ENCODE measurements at regions not wholly inside any gene's neighbourhood (a gene's known extent, or its start where the extent isn't known, plus 50 kb on each side); places are given as distances from the start of the nearest gene placed in this dataset.
"Not testable (repeated sequence)": the region's sequence is repeated elsewhere in the genome, so short reads cannot be mapped to it uniquely, and the experiment has no call there.

DNA sequence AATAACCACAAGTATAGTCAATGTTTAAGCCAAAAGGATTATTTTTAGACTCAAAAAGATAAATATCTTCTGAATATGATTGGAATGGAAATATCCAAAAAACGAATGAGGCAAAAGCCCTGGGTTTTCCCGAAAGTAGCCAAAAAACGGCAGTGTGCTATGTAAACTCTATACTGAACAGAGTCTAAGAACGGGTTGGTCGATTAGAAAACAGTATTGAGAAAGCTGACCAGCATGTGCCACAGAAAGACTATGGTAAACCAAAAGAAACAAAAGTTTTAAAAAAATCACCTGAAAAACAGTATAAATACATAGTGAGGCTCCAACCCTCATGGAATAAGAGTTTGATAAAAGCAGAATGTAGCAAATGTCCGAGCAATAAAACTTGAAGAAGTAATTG lies 92.0 kb upstream of the DLGAP1 start:
- TF ChIP-seq, protein P1, sequence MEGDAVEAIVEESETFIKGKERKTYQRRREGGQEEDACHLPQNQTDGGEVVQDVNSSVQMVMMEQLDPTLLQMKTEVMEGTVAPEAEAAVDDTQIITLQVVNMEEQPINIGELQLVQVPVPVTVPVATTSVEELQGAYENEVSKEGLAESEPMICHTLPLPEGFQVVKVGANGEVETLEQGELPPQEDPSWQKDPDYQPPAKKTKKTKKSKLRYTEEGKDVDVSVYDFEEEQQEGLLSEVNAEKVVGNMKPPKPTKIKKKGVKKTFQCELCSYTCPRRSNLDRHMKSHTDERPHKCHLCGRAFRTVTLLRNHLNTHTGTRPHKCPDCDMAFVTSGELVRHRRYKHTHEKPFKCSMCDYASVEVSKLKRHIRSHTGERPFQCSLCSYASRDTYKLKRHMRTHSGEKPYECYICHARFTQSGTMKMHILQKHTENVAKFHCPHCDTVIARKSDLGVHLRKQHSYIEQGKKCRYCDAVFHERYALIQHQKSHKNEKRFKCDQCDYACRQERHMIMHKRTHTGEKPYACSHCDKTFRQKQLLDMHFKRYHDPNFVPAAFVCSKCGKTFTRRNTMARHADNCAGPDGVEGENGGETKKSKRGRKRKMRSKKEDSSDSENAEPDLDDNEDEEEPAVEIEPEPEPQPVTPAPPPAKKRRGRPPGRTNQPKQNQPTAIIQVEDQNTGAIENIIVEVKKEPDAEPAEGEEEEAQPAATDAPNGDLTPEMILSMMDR (IDR thresholded peaks at IDR 0.05; ENCODE audit: extremely low read depth, missing control alignments), result no peak
- no peak for DNase-seq (ENCODE audit: low spot score)

DNA sequence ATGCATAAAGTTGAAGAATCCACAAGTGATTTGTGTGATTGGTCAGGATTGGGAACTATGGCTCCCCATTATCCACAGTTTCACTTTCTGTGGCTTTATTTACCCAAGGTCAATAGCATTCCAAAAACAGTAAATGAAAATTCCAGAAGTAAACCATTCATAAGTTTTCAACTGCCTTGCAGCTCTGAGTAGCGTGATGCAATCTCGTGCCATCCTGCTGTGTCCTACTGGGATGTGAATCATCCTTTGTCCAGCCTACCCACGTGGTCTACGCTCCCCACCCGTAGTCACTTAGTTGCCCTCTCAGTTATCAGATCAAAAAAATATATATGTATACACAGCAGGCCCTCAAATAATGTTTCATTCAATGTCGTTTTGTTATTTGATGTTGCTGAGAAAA lies 89.0 kb upstream of the DLGAP1 start:
- TF ChIP-seq, protein P1 (IDR thresholded peaks at IDR 0.05; ENCODE audit: extremely low read depth, missing control alignments), result no peak
- DNase-seq (ENCODE audit: low spot score), result no peak

DNA sequence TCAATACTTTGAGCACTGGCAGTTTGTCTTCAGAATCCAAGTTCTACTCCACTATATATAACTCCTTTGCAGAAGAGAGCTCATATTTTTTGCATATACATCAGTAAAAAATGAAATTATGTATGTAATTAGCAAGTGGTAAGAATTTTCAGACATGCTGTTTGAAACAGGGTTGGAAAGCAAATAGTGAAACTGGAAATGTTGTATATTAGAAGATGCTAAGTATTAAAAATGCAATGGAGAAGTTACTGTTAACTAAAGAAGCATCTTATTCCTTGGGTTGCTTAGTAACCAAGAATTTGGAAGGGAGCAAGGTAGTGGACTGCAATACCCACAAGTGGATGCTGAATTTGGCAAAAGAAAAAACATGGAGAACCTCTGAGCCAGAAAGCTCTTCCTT lies 88.6 kb upstream of the DLGAP1 start:
- TF ChIP-seq, protein P1 (IDR thresholded peaks at IDR 0.05; ENCODE audit: extremely low read depth, missing control alignments), result no peak

DNA sequence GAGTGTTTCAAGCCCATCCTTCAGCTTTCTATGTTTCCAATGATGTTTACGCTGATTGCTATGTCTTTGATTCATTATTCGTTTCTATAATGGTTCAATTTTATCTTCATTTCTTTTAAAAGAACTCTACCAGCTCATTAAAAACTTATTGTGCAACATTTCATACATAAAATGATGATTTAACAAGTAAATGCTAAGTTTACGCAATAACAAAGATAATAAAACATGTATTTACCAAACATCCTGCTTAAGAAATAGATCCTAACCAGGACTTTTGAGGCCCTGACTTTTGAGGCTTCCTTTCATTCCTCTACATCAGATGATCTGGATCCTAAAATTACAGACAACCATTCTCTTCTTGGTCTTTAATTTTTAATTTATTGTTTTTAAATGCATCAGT lies 86.5 kb upstream of the DLGAP1 start:
- TF ChIP-seq, protein P1 (IDR thresholded peaks at IDR 0.05; ENCODE audit: extremely low read depth, missing control alignments), result no peak
- DNase-seq (ENCODE audit: low spot score), result no peak

More for the DNA sequence above, 88.6 kb upstream of the DLGAP1 start:
- no peak for DNase-seq (ENCODE audit: low spot score)

DNA sequence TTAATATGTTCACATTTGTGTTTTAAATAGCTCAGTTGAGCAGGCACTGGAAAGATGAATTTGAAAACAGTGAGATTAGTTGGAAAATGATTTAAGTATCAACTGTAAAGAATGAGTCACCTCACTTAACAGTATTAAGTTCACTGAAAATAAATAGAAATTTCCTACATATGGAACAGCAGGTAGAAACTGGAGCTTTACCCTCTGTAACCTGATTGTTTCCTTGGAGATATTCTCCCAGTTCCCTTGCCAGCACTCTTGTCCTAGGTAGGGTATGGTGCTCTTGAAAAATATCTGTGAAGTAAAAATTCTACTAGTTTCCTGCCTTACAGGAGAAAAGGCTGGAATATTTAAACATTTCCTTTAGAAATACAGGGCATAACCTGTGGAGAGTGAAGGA lies 81.3 kb upstream of the DLGAP1 start:
- TF ChIP-seq, protein P1 (IDR thresholded peaks at IDR 0.05; ENCODE audit: extremely low read depth, missing control alignments), result no peak
- no peak for DNase-seq (ENCODE audit: low spot score)

DNA sequence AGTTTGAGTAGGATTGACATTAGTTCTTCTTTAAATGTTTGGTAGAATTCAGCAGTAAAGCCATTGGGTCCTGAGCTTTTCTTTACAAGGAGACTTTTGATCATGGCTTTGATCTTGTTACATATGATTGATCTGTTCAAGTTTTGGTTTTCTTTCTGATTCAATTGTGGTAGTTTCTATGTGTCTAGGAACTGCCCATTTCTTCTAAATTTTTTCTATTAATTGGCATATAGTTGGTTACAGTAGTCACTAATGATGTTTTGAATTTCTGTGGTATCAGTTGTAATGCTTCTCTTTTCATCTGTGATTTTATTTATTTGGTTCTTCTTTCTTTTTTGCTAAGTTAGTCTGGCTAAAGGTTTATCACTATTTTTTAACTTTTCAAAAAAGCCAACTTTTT lies 73.3 kb upstream of the DLGAP1 start:
- no peak for DNase-seq (ENCODE audit: low spot score)

GRCh38 chr18:4527826-4528225 lies 72.7 kb upstream of the DLGAP1 start:
- DNase-seq (ENCODE audit: low spot score), result not testable (repeated sequence)

More for the DNA sequence above, 73.3 kb upstream of the DLGAP1 start:
- TF ChIP-seq, protein P1 (IDR thresholded peaks at IDR 0.05; ENCODE audit: extremely low read depth, missing control alignments), result no peak

- no peak for DNase-seq (ENCODE audit: low spot score)
- TF ChIP-seq, protein P1 (IDR thresholded peaks at IDR 0.05; ENCODE audit: extremely low read depth, missing control alignments), result no peak
Measured at GRCh38 chr18:4524096-4524495, 69.0 kb upstream of the DLGAP1 start.
